AG10803 (cell line): ENCODE measurements at regions not wholly inside any gene's neighbourhood (a gene's known extent, or its start where the extent isn't known, plus 50 kb on each side); places are given as distances from the start of the nearest gene placed in this dataset.

Experiments used
- DNase-seq: peaks from one replicate; pipeline ENCODE4 v3.0.0; 2010; ENCODE audit warnings: low read depth
- H3K4me3 ChIP-seq: 2 replicates; pipeline ENCODE4 v1.5.1; 2011; ENCODE audit warnings: mild to moderate bottlenecking, low read length, control low read depth
- CTCF ChIP-seq: conservative IDR thresholded peaks from 2 replicates; pipeline ENCODE4 v1.5.1; 2011; ENCODE audit warnings: mild to moderate bottlenecking, low read length, control low read depth, inconsistent platforms

- no peak overlapping the region for H3K4me3 ChIP-seq
- DNase-seq = peak; percentile 3
- no peak for TF ChIP-seq CTCF
These were observed 96.6 kb upstream of the SRD5A3 start for GRCh38 chr4:55249476-55249875.

- DNase-seq = no peak
- H3K4me3 ChIP-seq = no peak overlapping the region
- TF ChIP-seq CTCF = no peak
These were observed 94.7 kb upstream of the SRD5A3 start for GRCh38 chr4:55251342-55251741.

GRCh38 chr4:55251896-55252295 is 94.1 kb upstream of the SRD5A3 start:
- TF ChIP-seq CTCF = no peak
- DNase-seq = no peak

GRCh38 chr4:55253948-55254593 is 92.0 kb upstream of the SRD5A3 start:
- TF ChIP-seq CTCF = no peak

More at GRCh38 chr4:55251896-55252295, 94.1 kb upstream of the SRD5A3 start:
- H3K4me3 ChIP-seq = no peak overlapping the region

GRCh38 chr4:55255179-55255578 is 90.9 kb upstream of the SRD5A3 start:
- no peak overlapping the region for H3K4me3 ChIP-seq
- peak; percentile 67 for DNase-seq
- TF ChIP-seq CTCF = no peak

More at GRCh38 chr4:55253948-55254593, 92.0 kb upstream of the SRD5A3 start:
- no peak for DNase-seq
- H3K4me3 ChIP-seq = no peak overlapping the region

- no peak for DNase-seq
- no peak for TF ChIP-seq CTCF
- no peak overlapping the region for H3K4me3 ChIP-seq
These were observed 89.3 kb upstream of the SRD5A3 start for GRCh38 chr4:55256787-55257186.

- no peak for DNase-seq
- no peak overlapping the region for H3K4me3 ChIP-seq
These were observed 87.7 kb upstream of the SRD5A3 start for GRCh38 chr4:55258152-55258865.

More at GRCh38 chr4:55258152-55258865, 87.7 kb upstream of the SRD5A3 start:
- no peak for TF ChIP-seq CTCF
